ENCODE measurements at regions not wholly inside any gene's neighbourhood (a gene's known extent, or its start where the extent isn't known, plus 50 kb on each side); places are given as distances from the start of the nearest gene placed in this dataset.

DNA sequence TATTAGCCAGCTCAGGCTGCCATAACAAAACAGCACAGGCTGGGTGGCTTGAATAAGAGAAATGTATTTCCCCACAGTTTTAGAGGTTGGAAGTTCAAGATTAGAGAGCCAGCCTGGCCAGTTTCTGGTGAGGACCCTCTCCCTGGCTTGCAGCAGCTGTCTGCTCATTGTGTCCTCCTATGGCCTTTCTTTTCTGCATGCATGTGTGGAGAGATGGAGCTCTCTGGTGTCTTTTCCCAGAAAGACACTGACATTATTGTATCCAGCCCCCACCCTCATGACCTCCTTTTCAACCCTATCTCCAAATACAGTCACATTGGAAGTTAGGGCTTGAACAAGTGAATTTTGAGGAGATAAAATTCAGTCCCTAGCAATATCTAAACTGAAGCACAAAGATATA is 263.8 kb upstream of the PABPC4L start:
- ATAC-seq (no peak), DNase-seq (no peak)
- intact Hi-C loops (cut with DNase I) = no loop called here
- Histone ChIP-seq H3K36me3 (no peaks in the 10 kb centered on the region), H3K27me3 (no peaks in the 10 kb centered on the region), H3K4me1 (no peaks in the 10 kb centered on the region), H3K9me3 (no peaks in the 10 kb centered on the region), H3K27ac (no peak overlapping the region), H3K4me3 (no peak overlapping the region)
- TF ChIP-seq, protein P1, sequence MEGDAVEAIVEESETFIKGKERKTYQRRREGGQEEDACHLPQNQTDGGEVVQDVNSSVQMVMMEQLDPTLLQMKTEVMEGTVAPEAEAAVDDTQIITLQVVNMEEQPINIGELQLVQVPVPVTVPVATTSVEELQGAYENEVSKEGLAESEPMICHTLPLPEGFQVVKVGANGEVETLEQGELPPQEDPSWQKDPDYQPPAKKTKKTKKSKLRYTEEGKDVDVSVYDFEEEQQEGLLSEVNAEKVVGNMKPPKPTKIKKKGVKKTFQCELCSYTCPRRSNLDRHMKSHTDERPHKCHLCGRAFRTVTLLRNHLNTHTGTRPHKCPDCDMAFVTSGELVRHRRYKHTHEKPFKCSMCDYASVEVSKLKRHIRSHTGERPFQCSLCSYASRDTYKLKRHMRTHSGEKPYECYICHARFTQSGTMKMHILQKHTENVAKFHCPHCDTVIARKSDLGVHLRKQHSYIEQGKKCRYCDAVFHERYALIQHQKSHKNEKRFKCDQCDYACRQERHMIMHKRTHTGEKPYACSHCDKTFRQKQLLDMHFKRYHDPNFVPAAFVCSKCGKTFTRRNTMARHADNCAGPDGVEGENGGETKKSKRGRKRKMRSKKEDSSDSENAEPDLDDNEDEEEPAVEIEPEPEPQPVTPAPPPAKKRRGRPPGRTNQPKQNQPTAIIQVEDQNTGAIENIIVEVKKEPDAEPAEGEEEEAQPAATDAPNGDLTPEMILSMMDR (IDR thresholded peaks at IDR 0.05) = no peak

DNA sequence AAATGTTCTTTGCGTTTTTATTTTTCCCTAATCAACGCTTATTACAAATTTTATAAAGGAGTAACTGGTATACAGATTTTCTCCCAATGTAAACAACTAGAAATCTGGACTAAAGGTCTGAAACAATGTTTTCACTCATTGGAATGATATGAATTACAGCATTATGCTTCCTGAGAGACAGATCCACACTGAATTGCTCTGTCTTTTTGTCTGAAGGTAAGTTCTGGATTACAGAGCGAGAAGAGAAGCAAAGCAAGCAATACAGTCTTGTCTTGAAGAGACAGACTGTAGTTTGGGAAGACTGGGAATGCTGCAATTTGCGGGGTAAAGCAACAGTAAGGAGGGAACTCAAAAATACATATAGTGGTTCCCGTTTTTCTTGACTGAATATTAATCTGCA is 262.2 kb upstream of the PABPC4L start:
- no peak for ATAC-seq
- Histone ChIP-seq H3K27me3 (no peaks in the 10 kb centered on the region), H3K4me3 (no peak overlapping the region), H3K4me1 (no peaks in the 10 kb centered on the region), H3K36me3 (no peaks in the 10 kb centered on the region), H3K9me3 (no peaks in the 10 kb centered on the region), H3K27ac (no peak overlapping the region)
- TF ChIP-seq, protein P1 (IDR thresholded peaks at IDR 0.05) = no peak
- intact Hi-C loops (cut with DNase I) = no loop called here
- DNase-seq = no peak

DNA sequence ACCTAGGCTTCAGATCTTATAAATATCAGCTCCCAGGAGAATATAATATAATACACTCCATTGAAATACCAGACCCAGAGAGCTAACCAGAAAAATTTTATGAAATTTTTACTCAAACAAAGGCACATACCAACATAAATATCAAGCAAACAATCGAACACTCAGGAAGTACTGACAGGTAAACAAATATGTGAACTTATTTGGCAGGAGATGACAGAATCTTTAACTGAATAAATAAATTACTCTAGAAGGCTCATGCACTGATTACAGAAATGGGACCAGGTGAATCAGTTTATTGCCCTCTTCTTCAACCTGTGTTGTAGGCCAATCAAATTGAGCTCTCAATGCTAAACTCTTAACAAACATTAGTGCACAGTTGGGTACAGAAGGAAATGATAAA is 225.2 kb upstream of the PABPC4L start:
- no peaks in the 10 kb centered on the region for H3K4me1 ChIP-seq
- ATAC-seq = no peak
- H3K36me3 ChIP-seq = no peaks in the 10 kb centered on the region
- no peak for DNase-seq
- H3K4me3 ChIP-seq = no peak overlapping the region
- intact Hi-C loops (cut with DNase I) = no loop called here
- no peaks in the 10 kb centered on the region for H3K9me3 ChIP-seq
- no peaks in the 10 kb centered on the region for H3K27me3 ChIP-seq
- TF ChIP-seq, protein P1 (IDR thresholded peaks at IDR 0.05) = no peak
- H3K27ac ChIP-seq = no peak overlapping the region

DNA sequence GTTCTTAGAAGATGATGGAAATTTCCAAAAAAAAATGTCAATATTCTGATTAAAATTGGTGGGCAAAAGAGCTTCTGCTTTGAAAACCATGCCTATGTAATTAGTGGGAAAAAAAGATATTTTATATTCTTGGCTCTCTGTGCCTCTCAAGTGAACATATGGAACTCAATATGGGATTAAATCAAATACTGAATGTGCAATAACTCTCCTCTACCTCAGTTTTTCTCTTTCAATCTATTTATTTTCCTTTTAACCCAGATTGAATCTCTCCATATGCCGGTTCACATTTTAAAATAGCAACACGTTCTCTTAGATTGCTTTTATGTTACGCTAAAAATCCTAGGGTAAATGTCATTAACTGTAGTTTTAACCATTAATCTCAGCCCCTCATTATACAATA is 224.2 kb upstream of the PABPC4L start:
- DNase-seq (no peak), ATAC-seq (no peak)
- TF ChIP-seq, protein P1 (IDR thresholded peaks at IDR 0.05) = no peak
- H3K4me3 ChIP-seq = no peak overlapping the region
- no peaks in the 10 kb centered on the region for H3K9me3 ChIP-seq
- H3K36me3 ChIP-seq = no peaks in the 10 kb centered on the region
- H3K4me1 ChIP-seq = no peaks in the 10 kb centered on the region
- H3K27ac ChIP-seq = no peak overlapping the region
- no peaks in the 10 kb centered on the region for H3K27me3 ChIP-seq
- intact Hi-C loops (cut with DNase I) = no loop called here

DNA sequence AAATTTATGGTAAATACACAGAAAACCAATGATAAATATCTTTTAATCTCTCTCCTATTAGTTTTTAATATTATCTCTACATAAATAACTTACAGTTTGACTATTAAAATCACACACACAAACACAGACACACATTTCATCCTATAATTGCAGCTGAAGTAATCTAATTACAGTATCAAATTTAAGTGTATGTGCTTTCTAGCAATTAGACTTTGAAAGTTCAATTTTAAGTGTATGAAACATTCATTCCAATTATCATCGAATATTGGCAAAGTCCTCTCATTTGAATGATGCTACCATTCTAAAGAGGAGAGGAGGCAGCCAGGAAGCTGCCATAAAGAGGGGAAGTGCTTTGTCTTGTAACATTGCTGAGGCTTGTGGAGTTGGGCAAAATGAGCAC is 221.2 kb upstream of the PABPC4L start:
- no peak overlapping the region for H3K27ac ChIP-seq
- H3K4me1 ChIP-seq = no peaks in the 10 kb centered on the region
- TF ChIP-seq, protein P1 (IDR thresholded peaks at IDR 0.05) = no peak
- H3K4me3 ChIP-seq = no peak overlapping the region
- intact Hi-C loops (cut with DNase I) = no loop called here
- no peak for ATAC-seq
- DNase-seq = no peak
- no peaks in the 10 kb centered on the region for H3K9me3 ChIP-seq
- no peaks in the 10 kb centered on the region for H3K27me3 ChIP-seq
- no peaks in the 10 kb centered on the region for H3K36me3 ChIP-seq

DNA sequence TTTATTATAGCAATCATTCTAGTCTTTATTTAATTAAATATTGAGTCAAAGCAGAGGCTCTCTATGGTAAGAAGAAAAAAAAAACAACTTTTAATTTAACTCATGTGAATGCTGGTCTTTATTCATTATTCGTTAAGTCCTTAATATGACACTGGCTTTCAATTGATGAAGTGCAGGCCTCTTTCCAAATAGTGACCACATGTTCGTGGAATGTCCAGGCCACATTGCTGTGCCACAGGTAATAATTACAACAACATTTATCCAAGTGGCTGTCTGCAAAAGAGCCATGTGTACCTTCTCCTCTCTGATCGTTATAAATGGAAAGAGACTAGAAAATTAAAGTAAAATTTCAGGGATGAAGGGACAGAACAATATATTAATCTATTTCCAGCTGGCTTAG is 220.1 kb upstream of the PABPC4L start:
- no peaks in the 10 kb centered on the region for H3K36me3 ChIP-seq
- intact Hi-C loops (cut with DNase I) = no loop called here
- ATAC-seq (no peak), DNase-seq (no peak)
- no peaks in the 10 kb centered on the region for H3K27me3 ChIP-seq
- H3K4me3 ChIP-seq = no peak overlapping the region
- TF ChIP-seq, protein P1 (IDR thresholded peaks at IDR 0.05) = no peak
- no peaks in the 10 kb centered on the region for H3K4me1 ChIP-seq
- H3K27ac ChIP-seq = no peak overlapping the region
- H3K9me3 ChIP-seq = no peaks in the 10 kb centered on the region
